Activated B cell treated with CpG ODN at 0.5 μM for 24 hours (primary cell): ENCODE measurements at regions not wholly inside any gene's neighbourhood (a gene's known extent, or its start where the extent isn't known, plus 50 kb on each side); places are given as distances from the start of the nearest gene placed in this dataset.
"Not testable (repeated sequence)": the region's sequence is repeated elsewhere in the genome, so short reads cannot be mapped to it uniquely, and the experiment has no call there.

Experiments
- ATAC-seq: fragments of 200-7000 bp; cut with Tn5 transposase; one replicate; pipeline ENCODE4 v1.10.0; 2021; ENCODE audit warnings: low read depth, mild to moderate bottlenecking, moderate library complexity
- CTCF ChIA-PET: fragments of 350-600 bp; sonication (Branson Sonifier 250); formaldehyde crosslinking; loops from one replicate; lab custom pipeline; 2021; ENCODE audit warnings: antibody characterized with exemption; lab: Charles Lee
- POLR2A ChIA-PET: fragments of 350-600 bp; sonication (Branson Sonifier 250); formaldehyde crosslinking; loops from one replicate; lab custom pipeline; 2021; ENCODE audit warnings: antibody characterized with exemption; lab: Charles Lee
- DNase-seq: peaks from one replicate; pipeline ENCODE4 v3.0.0; 2022
- H3K27ac Mint-ChIP-seq: one replicate; pipeline ENCODE4 v1.8.0; 2020; ENCODE audit warnings: mixed read lengths
- H3K27me3 Mint-ChIP-seq: one replicate; pipeline ENCODE4 v1.8.0; 2021; ENCODE audit warnings: mixed read lengths
- H3K36me3 Mint-ChIP-seq: one replicate; pipeline ENCODE4 v1.8.0; 2021; ENCODE audit warnings: low read depth, mixed read lengths
- H3K4me1 Mint-ChIP-seq: one replicate; pipeline ENCODE4 v1.8.0; 2021; ENCODE audit warnings: mixed read lengths
- H3K4me3 Mint-ChIP-seq: one replicate; pipeline ENCODE4 v1.8.0; 2020; ENCODE audit warnings: mild to moderate bottlenecking, mixed read lengths
- H3K9me3 Mint-ChIP-seq: one replicate; pipeline ENCODE4 v1.8.0; 2020; ENCODE audit warnings: mixed read lengths
- CTCF ChIP-seq: fragments of 200-600 bp; IDR thresholded peaks from one replicate; pipeline ENCODE4 v1.8.0; 2022; ENCODE audit warnings: antibody characterized with exemption, mild to moderate bottlenecking
- intact Hi-C: fragments of 100-400 bp; cut with micrococcal nuclease; formaldehyde crosslinking; loops from one replicate; pipeline ENCODE4 v1.15.1; 2024

DNA sequence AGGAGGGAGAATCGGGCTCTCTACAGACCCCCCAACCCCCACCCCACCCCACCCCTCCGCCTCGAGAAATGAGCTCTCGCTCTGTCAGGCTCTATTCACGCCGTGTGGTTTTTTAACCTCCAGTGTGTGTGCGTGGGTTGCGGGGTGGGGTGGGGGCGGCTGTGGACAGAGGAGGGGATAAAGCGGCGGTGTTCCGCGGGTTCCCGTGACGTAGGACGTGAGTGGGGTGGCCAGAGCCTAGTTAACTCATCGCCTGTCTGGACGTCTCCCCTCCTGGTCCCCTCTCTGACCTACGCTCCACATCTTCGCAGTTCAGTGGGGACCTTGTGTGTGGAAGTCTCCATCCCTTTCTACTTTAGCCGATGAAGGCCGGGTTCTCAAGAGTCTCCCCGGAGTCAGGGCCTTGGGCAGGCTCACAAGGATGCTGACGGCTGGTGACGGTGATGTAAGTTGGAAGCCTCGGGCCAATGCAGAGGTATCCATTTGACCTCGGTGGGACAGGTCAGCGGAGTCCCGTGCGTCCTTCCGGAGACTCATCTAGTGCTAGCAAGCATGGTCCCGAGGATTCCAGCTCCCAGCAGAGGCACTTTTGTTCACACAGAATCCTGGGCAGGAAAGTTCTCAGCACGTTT, 1507.1 kb upstream of the DEFB115 start:
- ChIA-PET CTCF (no interaction called here), POLR2A (no interaction called here)
- H3K4me3 Mint-ChIP-seq = no peak overlapping the region
- TF ChIP-seq CTCF = no peak
- H3K9me3 Mint-ChIP-seq = peaks cover 13% of the 10 kb centered on the region
- no peaks in the 10 kb centered on the region for H3K36me3 Mint-ChIP-seq
- ATAC-seq (no peak), DNase-seq (no peak)
- no peak overlapping the region for H3K27ac Mint-ChIP-seq
- H3K27me3 Mint-ChIP-seq = no peaks in the 10 kb centered on the region
- intact Hi-C loops = no loop called here
- H3K4me1 Mint-ChIP-seq = no peaks in the 10 kb centered on the region

- CTCF ChIA-PET, POLR2A ChIA-PET, ATAC-seq, H3K36me3 Mint-ChIP-seq, H3K4me1 Mint-ChIP-seq, intact Hi-C loops, H3K27me3 Mint-ChIP-seq, DNase-seq, H3K27ac Mint-ChIP-seq: not testable (repeated sequence)
- Mint-ChIP-seq H3K9me3 (peaks cover 14% of the 10 kb centered on the region), H3K4me3 (peak overlapping the region; percentile 40)
Measured at GRCh38 chr20:29752644-29753425, 1504.6 kb upstream of the DEFB115 start.

DNA sequence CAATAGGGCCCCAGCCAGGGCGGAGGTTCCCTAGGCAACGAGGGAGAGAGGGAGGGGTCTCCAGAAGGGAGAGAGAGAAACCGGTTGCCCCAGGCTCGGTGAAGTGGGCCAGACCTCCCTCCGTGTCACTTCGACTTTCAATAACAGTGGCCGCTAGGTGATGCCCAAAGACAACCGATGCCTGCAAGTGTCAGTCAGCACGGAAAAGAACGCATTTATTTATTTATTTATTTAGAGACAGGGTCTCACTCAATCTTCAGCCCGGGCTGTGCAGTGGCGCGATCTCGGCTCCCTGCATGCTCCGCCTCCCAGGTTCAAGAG, 1504.1 kb upstream of the DEFB115 start:
- H3K9me3 Mint-ChIP-seq = peaks cover 15% of the 10 kb centered on the region
- H3K4me1 Mint-ChIP-seq, H3K4me3 Mint-ChIP-seq, ATAC-seq, DNase-seq, H3K27me3 Mint-ChIP-seq, H3K27ac Mint-ChIP-seq, intact Hi-C loops, CTCF ChIA-PET, H3K36me3 Mint-ChIP-seq, POLR2A ChIA-PET: not testable (repeated sequence)

DNA sequence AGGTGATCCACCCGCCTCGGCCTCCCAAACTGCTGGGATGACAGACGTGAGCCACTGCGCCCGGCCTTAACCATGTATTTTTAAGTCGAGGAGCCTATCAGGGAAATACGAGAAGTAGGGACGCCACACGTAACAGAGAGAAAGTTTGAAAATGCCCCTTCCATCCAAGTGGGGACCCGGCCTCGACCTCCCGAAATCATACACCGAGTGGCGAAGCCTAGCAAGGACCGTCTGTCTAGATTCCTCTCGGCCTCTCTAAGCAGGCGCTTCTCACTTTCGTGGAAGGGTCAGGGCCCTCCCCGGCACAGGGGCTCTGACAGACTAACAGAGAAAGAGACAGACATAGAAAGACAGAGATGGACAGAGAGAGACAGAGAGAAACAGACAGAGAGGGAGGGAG, 1503.6 kb upstream of the DEFB115 start:
- H3K27ac Mint-ChIP-seq, H3K4me3 Mint-ChIP-seq, H3K4me1 Mint-ChIP-seq, DNase-seq, H3K27me3 Mint-ChIP-seq, POLR2A ChIA-PET, intact Hi-C loops, ATAC-seq, H3K36me3 Mint-ChIP-seq, CTCF ChIA-PET: not testable (repeated sequence)
- H3K9me3 Mint-ChIP-seq = peaks cover 15% of the 10 kb centered on the region

DNA sequence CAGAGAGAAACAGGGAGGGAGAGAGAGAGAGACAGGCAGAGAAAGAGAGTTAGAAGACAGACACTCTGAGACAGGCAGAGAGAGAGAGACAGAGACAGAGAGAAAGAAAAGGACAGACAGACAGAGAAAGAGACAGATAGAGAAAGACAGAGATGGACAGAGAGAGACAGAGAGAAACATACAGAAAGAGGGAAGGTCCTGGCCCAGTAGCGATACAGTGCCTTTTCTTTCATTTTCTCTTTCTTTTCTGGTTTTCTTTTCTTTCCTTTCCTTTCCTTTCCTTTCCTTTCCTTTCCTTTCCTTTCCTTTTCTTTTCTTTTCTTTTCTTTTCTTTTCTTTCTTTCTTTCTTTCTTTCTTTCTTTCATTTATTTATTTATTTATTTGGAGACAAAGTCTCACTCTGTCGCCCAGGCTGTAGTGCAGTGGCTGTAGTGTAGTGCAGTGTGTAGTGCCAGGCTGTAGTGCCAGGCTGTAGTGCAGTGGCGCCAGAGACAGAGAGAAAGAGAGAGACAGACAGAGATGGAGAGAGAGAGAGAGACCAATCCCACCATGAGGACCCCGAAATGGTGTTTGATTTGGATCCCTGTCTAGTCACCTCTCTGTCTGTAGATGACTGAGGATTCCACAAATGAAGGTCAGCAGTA, 1501.5 kb upstream of the DEFB115 start:
- H3K36me3 Mint-ChIP-seq, CTCF ChIA-PET, H3K27me3 Mint-ChIP-seq, H3K4me1 Mint-ChIP-seq, DNase-seq, H3K4me3 Mint-ChIP-seq, intact Hi-C loops, ATAC-seq, POLR2A ChIA-PET, H3K27ac Mint-ChIP-seq: not testable (repeated sequence)
- peaks cover 17% of the 10 kb centered on the region for H3K9me3 Mint-ChIP-seq

DNA sequence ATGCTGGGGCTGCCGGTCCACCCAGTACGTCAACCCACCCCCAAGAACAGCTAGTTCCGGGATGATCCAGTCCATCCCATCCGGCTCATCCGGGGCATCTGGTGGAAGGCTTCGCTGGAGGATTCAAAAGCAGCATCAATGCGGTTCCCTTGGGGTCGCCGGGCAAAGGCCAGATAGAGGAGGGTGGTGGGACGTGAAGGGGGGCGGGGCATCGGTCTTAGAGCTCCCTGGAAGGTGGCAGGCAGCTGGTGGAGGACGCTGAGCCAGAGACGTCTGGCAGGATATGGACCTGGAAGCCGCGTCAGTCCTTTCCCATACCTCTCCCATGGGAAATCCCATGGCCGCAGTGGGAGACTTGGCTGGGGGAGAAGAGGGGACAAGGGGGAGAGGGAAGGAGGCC, 1500.8 kb upstream of the DEFB115 start:
- H3K36me3 Mint-ChIP-seq = no peaks in the 10 kb centered on the region
- no peak for ATAC-seq
- H3K9me3 Mint-ChIP-seq = peaks cover 17% of the 10 kb centered on the region
- no peak for DNase-seq
- POLR2A ChIA-PET = no interaction called here
- no peaks in the 10 kb centered on the region for H3K27me3 Mint-ChIP-seq
- no peak overlapping the region for H3K4me3 Mint-ChIP-seq
- no peak for TF ChIP-seq CTCF
- H3K27ac Mint-ChIP-seq = no peak overlapping the region
- intact Hi-C loops = no loop called here
- no peaks in the 10 kb centered on the region for H3K4me1 Mint-ChIP-seq
- CTCF ChIA-PET = no interaction called here

- H3K9me3 Mint-ChIP-seq = peaks cover 14% of the 10 kb centered on the region
- H3K4me1 Mint-ChIP-seq, POLR2A ChIA-PET, H3K27ac Mint-ChIP-seq, DNase-seq, ATAC-seq, H3K4me3 Mint-ChIP-seq, H3K36me3 Mint-ChIP-seq, CTCF ChIA-PET, H3K27me3 Mint-ChIP-seq: not testable (repeated sequence)
- intact Hi-C loops = loop anchor here (10.0 kb wide), 1 partner anchor 593 kb away; no protein-coding TSS in a partner anchor
Measured at GRCh38 chr20:29761621-29762385, 1495.7 kb upstream of the DEFB115 start.
